K562 (cell line): ENCODE measurements at regions not wholly inside any gene's neighbourhood (a gene's known extent, or its start where the extent isn't known, plus 50 kb on each side); places are given as distances from the start of the nearest gene placed in this dataset.

Source experiments
- ATAC-seq: fragments of 200-7000 bp; cut with Tn5 transposase; 3 replicates; pipeline ENCODE4 v1.9.1; 2020; ENCODE audit warnings: moderate library complexity
- BruUV-seq: library from RNA; stranded (reverse); fragments of 400-500 nt; replicated peaks from 2 replicates; lab custom pipeline; 2021; lab: Mats Ljungman, UMichigan
- CTCF ChIA-PET: fragments of 300-600 bp; formaldehyde crosslinking; extraction: SDS; loops from one replicate; lab custom pipeline; 2021; ENCODE audit warnings: low intra/inter-chr PET ratio; lab: Yijun Ruan, JAX
- POLR2A ChIA-PET: fragments of 300-600, 350-650 bp; sonication (Branson Sonifier 250); formaldehyde crosslinking; extraction: SDS; loops from one replicate; lab custom pipeline; 2021; ENCODE audit warnings: antibody characterized with exemption, inconsistent platforms; lab: Yijun Ruan, JAX
- DNase-seq, 4 experiments: peaks; one replicate each; pipeline versions ENCODE4 v3.0.0 to v3.0.0-alpha.2; 2011 to 2018; ENCODE audit warnings: low spot score in 3 of 4, mixed read lengths in 3 of 4; ENCODE audit errors: extremely low read depth in 1 of 4
- FAIRE-seq: peaks from 2 replicates; lab custom pipeline; 2011; peaks lifted over from hg19 to GRCh38; lab: Jason Lieb, UNC
- H2AFZ ChIP-seq: 2 replicates; pipeline ENCODE4 v1.6.0; 2011; ENCODE audit warnings: low read depth, low read length, control low read depth, inconsistent platforms
- H3K27ac ChIP-seq: fragments of 200-600 bp; 3 replicates; pipeline ENCODE4 v1.8.0; 2011; ENCODE audit warnings: low read depth, mild to moderate bottlenecking, control low read depth, inconsistent platforms, low read length, moderate library complexity, mixed read lengths; ENCODE audit errors: extremely low read depth
- H3K27me3 ChIP-seq, 2 experiments: fragments of 300-600 bp in 1 of 2; 2 replicates in 1 of 2; 3 replicates in 1 of 2; pipeline versions ENCODE4 v1.6.0 to v1.8.0; 2011; ENCODE audit warnings: inconsistent platforms in 2 of 2, low read length in 2 of 2, mild to moderate bottlenecking in 1 of 2, mixed read lengths in 1 of 2, moderate library complexity in 1 of 2; ENCODE audit not compliant: control insufficient read depth in 2 of 2, insufficient read depth in 2 of 2
- H3K36me3 ChIP-seq: fragments of 300-600 bp; 3 replicates; pipeline ENCODE4 v1.8.0; 2011; ENCODE audit warnings: mild to moderate bottlenecking, low read length, inconsistent platforms; ENCODE audit not compliant: control insufficient read depth, insufficient read depth
- H3K4me1 ChIP-seq, 2 experiments: fragments of 200-600 bp in 1 of 2; replicated peaks in 1 of 2; 2 replicates in 1 of 2; 3 replicates in 1 of 2; pipeline versions ENCODE4 v1.5.1 to v1.8.0; 2011; ENCODE audit warnings: inconsistent platforms in 2 of 2, low read length in 2 of 2, mild to moderate bottlenecking in 1 of 2, mixed read lengths in 1 of 2, moderate library complexity in 1 of 2; ENCODE audit not compliant: control insufficient read depth in 2 of 2, insufficient read depth in 2 of 2
- H3K4me2 ChIP-seq: 2 replicates; pipeline ENCODE4 v1.6.1; 2011; ENCODE audit warnings: low read length, control low read depth, inconsistent platforms, mixed read lengths; ENCODE audit not compliant: insufficient read depth
- H3K4me3 ChIP-seq: fragments of 200-600 bp; sonication (generic), shearing (Covaris generic); 2 replicates; pipeline ENCODE4 v1.5.1; 2016; ENCODE audit warnings: control low read depth, inconsistent platforms
- H3K79me2 ChIP-seq: fragments of 200-600 bp; 3 replicates; pipeline ENCODE4 v1.8.0; 2011; ENCODE audit warnings: low read length, inconsistent platforms; ENCODE audit not compliant: control insufficient read depth, insufficient read depth
- H3K9ac ChIP-seq, 2 experiments: 2 replicates each; pipeline versions ENCODE4 v1.6.0 to v1.6.1; 2011; ENCODE audit warnings: low read depth in 2 of 2, low read length in 2 of 2, control low read depth in 1 of 2, inconsistent platforms in 1 of 2, mild to moderate bottlenecking in 1 of 2, mixed read lengths in 1 of 2; ENCODE audit not compliant: insufficient read depth in 1 of 2
- H3K9me1 ChIP-seq: one replicate; pipeline ENCODE4 v1.6.0; 2011; ENCODE audit warnings: inconsistent platforms, mild to moderate bottlenecking, low read length, moderate library complexity; ENCODE audit not compliant: control insufficient read depth, insufficient read depth
- H3K9me3 ChIP-seq: replicated peaks from 2 replicates; pipeline ENCODE4 v1.5.1; 2011; ENCODE audit warnings: low read depth, low read length, inconsistent platforms; ENCODE audit not compliant: control insufficient read depth, insufficient read depth
- H4K20me1 ChIP-seq: replicated peaks from 2 replicates; pipeline ENCODE4 v1.6.1; 2011; ENCODE audit warnings: low read length, inconsistent platforms, mixed read lengths; ENCODE audit not compliant: control insufficient read depth, insufficient read depth
- CREBBP ChIP-seq: IDR thresholded peaks from one replicate; pipeline ENCODE4 v1.6.1; 2012; ENCODE audit warnings: low read depth, mild to moderate bottlenecking, control low read depth, inconsistent platforms, low read length
- CUX1 ChIP-seq: fragments of 200-800 bp; sonication (Bioruptor generic); IDR thresholded peaks from 2 replicates; pipeline ENCODE4 v1.6.1; 2016; ENCODE audit warnings: missing genetic modification characterization, missing compliant biosample characterization
- EGR1 ChIP-seq: fragments of 450-650 bp; conservative IDR thresholded peaks from 2 replicates; pipeline ENCODE4 v1.6.1; 2017; ENCODE audit warnings: mild to moderate bottlenecking
- PATZ1 ChIP-seq: fragments of 250-450 bp; sonication (Bioruptor Pico); IDR thresholded peaks from 2 replicates; pipeline ENCODE4 v1.5.0; 2020; ENCODE audit warnings: mild to moderate bottlenecking, borderline replicate concordance
- SRSF1 ChIP-seq: fragments of 200-400 bp; formaldehyde crosslinking; IDR thresholded peaks from 2 replicates; pipeline ENCODE4 v1.6.1; 2017; ENCODE audit warnings: mild to moderate bottlenecking, low read depth, low read length, moderate library complexity
- UBTF ChIP-seq, 2 experiments: IDR thresholded peaks; 2 replicates each; pipeline ENCODE4 v1.6.1; 2012; ENCODE audit warnings: improper control_type of control experiment in 2 of 2, low read depth in 2 of 2, low read length in 2 of 2, borderline replicate concordance in 1 of 2
- ZC3H4 ChIP-seq: sonication (generic); formaldehyde crosslinking; IDR thresholded peaks from 2 replicates; pipeline ENCODE4 v1.9.0; 2021; ENCODE audit warnings: missing genetic modification reagents, borderline replicate concordance
- ZNF121 ChIP-seq: sonication (generic); formaldehyde crosslinking; conservative IDR thresholded peaks from 2 replicates; pipeline ENCODE4 v1.8.0; 2022; ENCODE audit warnings: missing genetic modification reagents
- ZNF263 ChIP-seq: sonication (generic); formaldehyde crosslinking; IDR thresholded peaks from 2 replicates; pipeline ENCODE4 v1.8.0; 2022; ENCODE audit warnings: mild to moderate bottlenecking, missing genetic modification reagents, borderline replicate concordance
- ZNF780A ChIP-seq: fragments of 250-450 bp; sonication (Bioruptor Pico); IDR thresholded peaks from 2 replicates; pipeline ENCODE4 v1.5.0; 2021; ENCODE audit warnings: mild to moderate bottlenecking
- in situ Hi-C: fragments of 300-500 bp; cut with MboI; formaldehyde crosslinking; loops from 4 replicates; pipeline ENCODE4 v1.15.0; 2018; ENCODE audit warnings: inconsistent platforms, mixed read lengths
- intact Hi-C: fragments of 100-400 bp; cut with micrococcal nuclease; formaldehyde crosslinking; loops from 2 replicates; pipeline ENCODE4 v1.14.2; 2022

- TF ChIP-seq PATZ1 (no peak), ZNF263 (CRISPR knock-in tag) (no peak)
These were observed 2020.1 kb upstream of the PCDH20 start (continued) for GRCh38 chr13:63435667-63436324.

- no peaks in the 10 kb centered on the region for H3K9me3 ChIP-seq
- no peaks in the 10 kb centered on the region for H3K27me3 ChIP-seq
- H3K27ac ChIP-seq, result no peak overlapping the region
- H3K4me3 ChIP-seq, result no peak overlapping the region
- no peaks in the 10 kb centered on the region for H3K79me2 ChIP-seq
- no peaks in the 10 kb centered on the region for H3K9me1 ChIP-seq
- FAIRE-seq, result no peak
- intact Hi-C loops, result no loop called here
- ChIA-PET CTCF (no interaction called here), POLR2A (no interaction called here)
- no peaks in the 10 kb centered on the region for H3K4me1 ChIP-seq
- H3K9ac ChIP-seq, result no peak overlapping the region
- ATAC-seq, result no peak
- no peaks in the 10 kb centered on the region for H4K20me1 ChIP-seq
- no TSS peak for BruUV-seq
- in situ Hi-C loops, result no loop called here
- H2AFZ ChIP-seq, result no peak overlapping the region
- H3K36me3 ChIP-seq, result no peaks in the 10 kb centered on the region
- H3K4me2 ChIP-seq, result no peak overlapping the region
- no peak for DNase-seq
- no peak for TF ChIP-seq ZC3H4 (CRISPR knock-in tag)
- no peak for TF ChIP-seq ZNF780A (CRISPR knock-in tag)
- no peak for TF ChIP-seq ZNF121 (CRISPR knock-in tag)
- TF ChIP-seq UBTF (IDR thresholded peaks at IDR 0.05; ENCODE audit: borderline replicate concordance in 1 of 2, low read depth in 2 of 2, low read length in 2 of 2), result no peak
- TF ChIP-seq CUX1 (CRISPR knock-in tag), result no peak
- TF ChIP-seq SRSF1, result no peak
- no peak for TF ChIP-seq CREBBP
- no peak for TF ChIP-seq EGR1
These were observed 2018.0 kb upstream of the PCDH20 start for GRCh38 chr13:63433546-63434150.
